H1 (cell line): ENCODE measurements at regions not wholly inside any gene's neighbourhood (a gene's known extent, or its start where the extent isn't known, plus 50 kb on each side); places are given as distances from the start of the nearest gene placed in this dataset.

ENCODE experiments used
- BACH1 ChIP-seq: IDR thresholded peaks from 2 replicates; pipeline ENCODE4 v1.6.1; 2012; ENCODE audit warnings: low read length, improper control_type of control experiment
- BRCA1 ChIP-seq: IDR thresholded peaks from 2 replicates; pipeline ENCODE4 v1.6.1; 2012; ENCODE audit warnings: low read depth, low read length, improper control_type of control experiment
- CHD2 ChIP-seq: IDR thresholded peaks from 2 replicates; pipeline ENCODE4 v1.6.1; 2012; ENCODE audit warnings: low read length, improper control_type of control experiment
- CTBP2 ChIP-seq: IDR thresholded peaks from 2 replicates; pipeline ENCODE4 v1.7.0; 2011; ENCODE audit warnings: borderline replicate concordance, mild to moderate bottlenecking, moderate library complexity, mixed read lengths, low read length; ENCODE audit not compliant: insufficient read depth, insufficient read length
- GABPA ChIP-seq: IDR thresholded peaks from 2 replicates; pipeline ENCODE4 v1.6.1; 2011; ENCODE audit warnings: mild to moderate bottlenecking, low read length, moderate library complexity, borderline replicate concordance; ENCODE audit not compliant: insufficient read depth
- KDM5A ChIP-seq: fragments of 200-600 bp; IDR thresholded peaks from 2 replicates; pipeline ENCODE4 v1.7.1; 2012; ENCODE audit warnings: mild to moderate bottlenecking, low read length, inconsistent platforms, mixed read lengths
- RNF2 ChIP-seq: fragments of 200-900, 300-1000 bp; sonication (generic); IDR thresholded peaks from 2 replicates; pipeline ENCODE4 v1.7.1; 2016; ENCODE audit warnings: borderline replicate concordance, low read depth, mild to moderate bottlenecking, antibody characterized with exemption, low read length; ENCODE audit not compliant: poor library complexity, severe bottlenecking; ENCODE audit errors: missing control alignments
- SP4 ChIP-seq: IDR thresholded peaks from 2 replicates; pipeline ENCODE4 v1.6.1; 2012; ENCODE audit warnings: low read length, inconsistent platforms
- TF ChIP-seq, protein P1 (sequence below): fragments of 300-600 bp; sonication (generic); IDR thresholded peaks from 2 replicates; pipeline ENCODE4 v1.7.1; 2012; ENCODE audit warnings: low read length, moderate library complexity, mild to moderate bottlenecking, inconsistent platforms; ENCODE audit not compliant: insufficient replicate concordance
- TF ChIP-seq, protein P2 (sequence below): IDR thresholded peaks from 2 replicates; pipeline ENCODE4 v1.6.1; 2012; ENCODE audit warnings: inconsistent platforms

DNA sequence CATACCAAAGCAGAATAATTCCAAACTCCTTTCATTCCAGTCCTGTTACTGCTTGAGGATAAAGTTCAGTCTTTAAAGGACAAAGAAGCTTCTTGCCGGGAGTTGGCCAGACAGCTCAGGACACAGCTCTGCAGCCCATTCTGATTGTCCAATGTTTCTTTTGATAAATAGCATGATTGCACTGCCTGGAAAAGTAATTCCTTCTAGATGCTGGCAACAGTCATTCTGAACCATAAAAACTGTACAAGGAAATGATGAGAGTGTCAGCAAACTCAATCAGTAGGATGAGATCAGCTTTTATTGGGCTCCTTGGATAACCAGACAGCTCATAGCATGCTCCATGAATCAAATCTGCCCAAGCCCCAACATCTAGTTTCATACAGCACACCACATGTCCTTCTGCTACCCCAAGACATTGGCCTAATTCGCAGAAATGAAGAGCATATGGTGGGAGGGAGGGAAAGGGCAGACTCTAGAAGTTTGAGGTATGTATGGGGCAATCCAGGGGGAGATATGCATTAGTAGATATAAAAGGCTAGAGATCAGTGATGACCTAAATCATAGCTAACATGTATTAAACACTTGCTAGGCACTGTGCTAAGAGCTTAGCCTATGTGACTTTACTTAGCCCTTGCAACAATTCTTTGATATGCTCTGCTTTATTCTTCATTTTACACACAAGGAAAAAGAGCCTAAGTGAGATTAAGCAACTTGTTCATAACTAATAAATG lies 219.9 kb upstream of the NREP start (continued):
- TF ChIP-seq, protein P1, sequence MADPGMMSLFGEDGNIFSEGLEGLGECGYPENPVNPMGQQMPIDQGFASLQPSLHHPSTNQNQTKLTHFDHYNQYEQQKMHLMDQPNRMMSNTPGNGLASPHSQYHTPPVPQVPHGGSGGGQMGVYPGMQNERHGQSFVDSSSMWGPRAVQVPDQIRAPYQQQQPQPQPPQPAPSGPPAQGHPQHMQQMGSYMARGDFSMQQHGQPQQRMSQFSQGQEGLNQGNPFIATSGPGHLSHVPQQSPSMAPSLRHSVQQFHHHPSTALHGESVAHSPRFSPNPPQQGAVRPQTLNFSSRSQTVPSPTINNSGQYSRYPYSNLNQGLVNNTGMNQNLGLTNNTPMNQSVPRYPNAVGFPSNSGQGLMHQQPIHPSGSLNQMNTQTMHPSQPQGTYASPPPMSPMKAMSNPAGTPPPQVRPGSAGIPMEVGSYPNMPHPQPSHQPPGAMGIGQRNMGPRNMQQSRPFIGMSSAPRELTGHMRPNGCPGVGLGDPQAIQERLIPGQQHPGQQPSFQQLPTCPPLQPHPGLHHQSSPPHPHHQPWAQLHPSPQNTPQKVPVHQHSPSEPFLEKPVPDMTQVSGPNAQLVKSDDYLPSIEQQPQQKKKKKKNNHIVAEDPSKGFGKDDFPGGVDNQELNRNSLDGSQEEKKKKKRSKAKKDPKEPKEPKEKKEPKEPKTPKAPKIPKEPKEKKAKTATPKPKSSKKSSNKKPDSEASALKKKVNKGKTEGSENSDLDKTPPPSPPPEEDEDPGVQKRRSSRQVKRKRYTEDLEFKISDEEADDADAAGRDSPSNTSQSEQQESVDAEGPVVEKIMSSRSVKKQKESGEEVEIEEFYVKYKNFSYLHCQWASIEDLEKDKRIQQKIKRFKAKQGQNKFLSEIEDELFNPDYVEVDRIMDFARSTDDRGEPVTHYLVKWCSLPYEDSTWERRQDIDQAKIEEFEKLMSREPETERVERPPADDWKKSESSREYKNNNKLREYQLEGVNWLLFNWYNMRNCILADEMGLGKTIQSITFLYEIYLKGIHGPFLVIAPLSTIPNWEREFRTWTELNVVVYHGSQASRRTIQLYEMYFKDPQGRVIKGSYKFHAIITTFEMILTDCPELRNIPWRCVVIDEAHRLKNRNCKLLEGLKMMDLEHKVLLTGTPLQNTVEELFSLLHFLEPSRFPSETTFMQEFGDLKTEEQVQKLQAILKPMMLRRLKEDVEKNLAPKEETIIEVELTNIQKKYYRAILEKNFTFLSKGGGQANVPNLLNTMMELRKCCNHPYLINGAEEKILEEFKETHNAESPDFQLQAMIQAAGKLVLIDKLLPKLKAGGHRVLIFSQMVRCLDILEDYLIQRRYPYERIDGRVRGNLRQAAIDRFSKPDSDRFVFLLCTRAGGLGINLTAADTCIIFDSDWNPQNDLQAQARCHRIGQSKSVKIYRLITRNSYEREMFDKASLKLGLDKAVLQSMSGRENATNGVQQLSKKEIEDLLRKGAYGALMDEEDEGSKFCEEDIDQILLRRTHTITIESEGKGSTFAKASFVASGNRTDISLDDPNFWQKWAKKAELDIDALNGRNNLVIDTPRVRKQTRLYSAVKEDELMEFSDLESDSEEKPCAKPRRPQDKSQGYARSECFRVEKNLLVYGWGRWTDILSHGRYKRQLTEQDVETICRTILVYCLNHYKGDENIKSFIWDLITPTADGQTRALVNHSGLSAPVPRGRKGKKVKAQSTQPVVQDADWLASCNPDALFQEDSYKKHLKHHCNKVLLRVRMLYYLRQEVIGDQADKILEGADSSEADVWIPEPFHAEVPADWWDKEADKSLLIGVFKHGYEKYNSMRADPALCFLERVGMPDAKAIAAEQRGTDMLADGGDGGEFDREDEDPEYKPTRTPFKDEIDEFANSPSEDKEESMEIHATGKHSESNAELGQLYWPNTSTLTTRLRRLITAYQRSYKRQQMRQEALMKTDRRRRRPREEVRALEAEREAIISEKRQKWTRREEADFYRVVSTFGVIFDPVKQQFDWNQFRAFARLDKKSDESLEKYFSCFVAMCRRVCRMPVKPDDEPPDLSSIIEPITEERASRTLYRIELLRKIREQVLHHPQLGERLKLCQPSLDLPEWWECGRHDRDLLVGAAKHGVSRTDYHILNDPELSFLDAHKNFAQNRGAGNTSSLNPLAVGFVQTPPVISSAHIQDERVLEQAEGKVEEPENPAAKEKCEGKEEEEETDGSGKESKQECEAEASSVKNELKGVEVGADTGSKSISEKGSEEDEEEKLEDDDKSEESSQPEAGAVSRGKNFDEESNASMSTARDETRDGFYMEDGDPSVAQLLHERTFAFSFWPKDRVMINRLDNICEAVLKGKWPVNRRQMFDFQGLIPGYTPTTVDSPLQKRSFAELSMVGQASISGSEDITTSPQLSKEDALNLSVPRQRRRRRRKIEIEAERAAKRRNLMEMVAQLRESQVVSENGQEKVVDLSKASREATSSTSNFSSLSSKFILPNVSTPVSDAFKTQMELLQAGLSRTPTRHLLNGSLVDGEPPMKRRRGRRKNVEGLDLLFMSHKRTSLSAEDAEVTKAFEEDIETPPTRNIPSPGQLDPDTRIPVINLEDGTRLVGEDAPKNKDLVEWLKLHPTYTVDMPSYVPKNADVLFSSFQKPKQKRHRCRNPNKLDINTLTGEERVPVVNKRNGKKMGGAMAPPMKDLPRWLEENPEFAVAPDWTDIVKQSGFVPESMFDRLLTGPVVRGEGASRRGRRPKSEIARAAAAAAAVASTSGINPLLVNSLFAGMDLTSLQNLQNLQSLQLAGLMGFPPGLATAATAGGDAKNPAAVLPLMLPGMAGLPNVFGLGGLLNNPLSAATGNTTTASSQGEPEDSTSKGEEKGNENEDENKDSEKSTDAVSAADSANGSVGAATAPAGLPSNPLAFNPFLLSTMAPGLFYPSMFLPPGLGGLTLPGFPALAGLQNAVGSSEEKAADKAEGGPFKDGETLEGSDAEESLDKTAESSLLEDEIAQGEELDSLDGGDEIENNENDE, result no peak
- TF ChIP-seq BRCA1, result no peak
- no peak for TF ChIP-seq RNF2
- TF ChIP-seq BACH1, result no peak
- TF ChIP-seq SP4, result no peak
- TF ChIP-seq, protein P2, sequence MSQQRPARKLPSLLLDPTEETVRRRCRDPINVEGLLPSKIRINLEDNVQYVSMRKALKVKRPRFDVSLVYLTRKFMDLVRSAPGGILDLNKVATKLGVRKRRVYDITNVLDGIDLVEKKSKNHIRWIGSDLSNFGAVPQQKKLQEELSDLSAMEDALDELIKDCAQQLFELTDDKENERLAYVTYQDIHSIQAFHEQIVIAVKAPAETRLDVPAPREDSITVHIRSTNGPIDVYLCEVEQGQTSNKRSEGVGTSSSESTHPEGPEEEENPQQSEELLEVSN, result no peak
- TF ChIP-seq CHD2, result no peak
- TF ChIP-seq KDM5A, result no peak
- no peak for TF ChIP-seq CTBP2
- no peak for TF ChIP-seq GABPA
